ENCODE measurements at regions not wholly inside any gene's neighbourhood (a gene's known extent, or its start where the extent isn't known, plus 50 kb on each side); places are given as distances from the start of the nearest gene placed in this dataset.
"Not testable (repeated sequence)": the region's sequence is repeated elsewhere in the genome, so short reads cannot be mapped to it uniquely, and the experiment has no call there.

GRCh38 chr16:33643698-33644381, 184.4 kb downstream of the TP53TG3F start:
- in situ Hi-C loops (cut with MboI; ENCODE audit: low pct_ligation_motif_present in 1 of 4, low pct_unique_long_range_greater_than_20kb in 1 of 4, low sequenced_read_pairs in 3 of 4); H3K27ac ChIP-seq: not testable (repeated sequence)

DNA sequence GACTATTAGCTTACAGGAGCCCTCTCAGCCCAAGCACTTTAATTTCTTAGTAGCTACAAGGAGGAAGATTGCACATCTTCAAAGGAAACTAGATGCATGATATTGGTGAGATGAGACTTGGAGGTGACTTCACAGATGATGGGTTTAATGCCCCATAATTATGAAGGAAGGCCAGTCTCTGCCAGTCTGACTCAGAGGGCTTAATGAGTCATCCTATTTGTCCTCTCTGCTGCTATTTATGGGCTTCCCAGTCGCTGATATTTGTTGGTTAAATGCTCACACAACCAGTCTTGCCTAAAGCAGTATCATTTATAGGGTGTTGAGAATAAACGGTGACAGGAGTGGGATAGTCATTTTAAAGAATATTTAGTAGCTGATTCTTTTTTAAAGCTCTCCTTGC, 187.0 kb downstream of the TP53TG3F start:
- H3K9me3 ChIP-seq; H3K4me1 ChIP-seq; H3K4me3 ChIP-seq; in situ Hi-C loops (cut with MboI; ENCODE audit: low pct_ligation_motif_present in 1 of 4, low pct_unique_long_range_greater_than_20kb in 1 of 4, low sequenced_read_pairs in 3 of 4); H3K27me3 ChIP-seq; H3K27ac ChIP-seq; DNase-seq; H3K36me3 ChIP-seq; intact Hi-C loops (cut with DNase I; ENCODE audit: low total_unique reads): not testable (repeated sequence)
- WGBS, 2 donors (ENCODE audit: low coverage in 1 of 2): 49% methylated on average over 2 of the region's 2 CpGs; no CpG with 5 or more reads in 1 of the 2 donors

More at GRCh38 chr16:33643698-33644381, 184.4 kb downstream of the TP53TG3F start:
- H3K27me3 ChIP-seq; H3K4me1 ChIP-seq; DNase-seq; H3K36me3 ChIP-seq; H3K4me3 ChIP-seq; H3K9me3 ChIP-seq; intact Hi-C loops (cut with DNase I; ENCODE audit: low total_unique reads): not testable (repeated sequence)
- WGBS, 2 donors (ENCODE audit: low coverage in 1 of 2): 30 to 62% methylated on average over 3 to 5 of the region's 5 CpGs

- intact Hi-C loops (cut with DNase I; ENCODE audit: low total_unique reads); H3K9me3 ChIP-seq; in situ Hi-C loops (cut with MboI; ENCODE audit: low pct_ligation_motif_present in 1 of 4, low pct_unique_long_range_greater_than_20kb in 1 of 4, low sequenced_read_pairs in 3 of 4); H3K4me3 ChIP-seq; H3K4me1 ChIP-seq; H3K27me3 ChIP-seq; H3K36me3 ChIP-seq; H3K27ac ChIP-seq; DNase-seq: not testable (repeated sequence)
- WGBS, 2 donors (ENCODE audit: low coverage in 1 of 2): 77% methylated on average over 8 of the region's 9 CpGs; no CpG with 5 or more reads in 1 of the 2 donors
Measured at GRCh38 chr16:33655756-33656155, 196.3 kb downstream of the TP53TG3F start.

DNA sequence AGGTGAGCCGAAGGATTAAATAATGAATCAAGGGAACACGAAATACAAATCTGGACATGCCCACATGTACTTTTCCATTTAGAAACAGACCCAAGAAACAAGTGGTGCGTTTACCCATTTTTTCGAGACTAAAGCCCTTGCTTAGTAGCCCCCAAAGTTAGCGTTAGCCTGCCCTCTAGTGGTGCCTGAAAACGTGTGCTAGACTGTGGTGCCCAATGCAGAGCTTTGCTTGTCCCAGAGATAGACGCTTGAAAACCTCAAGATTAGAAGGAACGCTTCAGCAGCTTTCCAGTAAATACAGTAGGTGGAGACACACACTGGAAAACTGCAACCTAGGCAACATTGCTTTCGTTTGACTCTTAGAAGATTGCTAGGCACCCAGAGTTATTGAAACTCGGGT, 197.0 kb downstream of the TP53TG3F start:
- in situ Hi-C loops (cut with MboI; ENCODE audit: low pct_ligation_motif_present in 1 of 4, low pct_unique_long_range_greater_than_20kb in 1 of 4, low sequenced_read_pairs in 3 of 4); H3K4me3 ChIP-seq; H3K9me3 ChIP-seq; intact Hi-C loops (cut with DNase I; ENCODE audit: low total_unique reads); DNase-seq; H3K4me1 ChIP-seq; H3K36me3 ChIP-seq; H3K27ac ChIP-seq; H3K27me3 ChIP-seq: not testable (repeated sequence)
- no CpG with 5 or more reads among the region's 10 CpGs for WGBS, 2 donors (ENCODE audit: low coverage in 1 of 2)

DNA sequence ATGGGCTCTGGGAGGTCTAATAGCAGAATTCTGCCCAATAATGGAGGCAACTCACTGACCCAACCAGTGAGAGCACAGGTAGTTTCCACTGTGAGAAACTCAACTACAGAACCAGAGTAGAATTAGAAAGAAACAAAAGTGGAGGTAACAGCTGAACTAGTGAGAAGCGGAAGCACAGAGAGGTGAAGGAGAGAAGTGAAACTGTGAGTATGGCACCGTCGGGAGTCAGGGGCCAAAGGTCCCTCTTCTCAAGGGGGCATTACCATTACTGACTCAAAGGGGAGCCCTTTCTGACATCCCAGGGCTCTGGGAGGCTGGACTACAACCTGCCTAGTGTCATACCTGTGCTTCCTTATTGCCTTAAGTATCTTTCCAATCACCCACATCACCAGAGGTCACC, 198.3 kb downstream of the TP53TG3F start:
- H3K36me3 ChIP-seq; H3K27ac ChIP-seq; intact Hi-C loops (cut with DNase I; ENCODE audit: low total_unique reads); H3K27me3 ChIP-seq; H3K9me3 ChIP-seq; H3K4me1 ChIP-seq; DNase-seq; in situ Hi-C loops (cut with MboI; ENCODE audit: low pct_ligation_motif_present in 1 of 4, low pct_unique_long_range_greater_than_20kb in 1 of 4, low sequenced_read_pairs in 3 of 4); H3K4me3 ChIP-seq: not testable (repeated sequence)
- WGBS, 2 donors (ENCODE audit: low coverage in 1 of 2): no CpG with 5 or more reads among the region's 3 CpGs

GRCh38 chr16:33680791-33681190, 221.4 kb downstream of the TP53TG3F start:
- intact Hi-C loops (cut with DNase I; ENCODE audit: low total_unique reads); H3K27me3 ChIP-seq; H3K27ac ChIP-seq; DNase-seq; H3K4me1 ChIP-seq; in situ Hi-C loops (cut with MboI; ENCODE audit: low pct_ligation_motif_present in 1 of 4, low pct_unique_long_range_greater_than_20kb in 1 of 4, low sequenced_read_pairs in 3 of 4); H3K36me3 ChIP-seq; H3K4me3 ChIP-seq; H3K9me3 ChIP-seq: not testable (repeated sequence)
- 84 to 86% methylated on average over 1 to 14 of the region's 31 CpGs for WGBS, 2 donors (ENCODE audit: low coverage in 1 of 2)

- 76 to 83% methylated on average over 2 of the region's 2 CpGs for WGBS, 2 donors (ENCODE audit: low coverage in 1 of 2)
- not testable (repeated sequence) for H3K4me1 ChIP-seq, H3K4me3 ChIP-seq
Measured at GRCh38 chr16:33700320-33700719, 240.9 kb downstream of the TP53TG3F start.

GRCh38 chr16:33706845-33707590, 247.6 kb downstream of the TP53TG3F start:
- in situ Hi-C loops (cut with MboI; ENCODE audit: low pct_ligation_motif_present in 1 of 4, low pct_unique_long_range_greater_than_20kb in 1 of 4, low sequenced_read_pairs in 3 of 4); DNase-seq; H3K27me3 ChIP-seq; H3K4me3 ChIP-seq; H3K9me3 ChIP-seq; intact Hi-C loops (cut with DNase I; ENCODE audit: low total_unique reads); H3K36me3 ChIP-seq; H3K4me1 ChIP-seq; H3K27ac ChIP-seq: not testable (repeated sequence)
- 88% methylated on average over 46 of the region's 55 CpGs; no CpG with 5 or more reads in 1 of the 2 donors for WGBS, 2 donors (ENCODE audit: low coverage in 1 of 2)

More at GRCh38 chr16:33700320-33700719, 240.9 kb downstream of the TP53TG3F start:
- intact Hi-C loops (cut with DNase I; ENCODE audit: low total_unique reads); H3K27ac ChIP-seq; DNase-seq; H3K36me3 ChIP-seq; in situ Hi-C loops (cut with MboI; ENCODE audit: low pct_ligation_motif_present in 1 of 4, low pct_unique_long_range_greater_than_20kb in 1 of 4, low sequenced_read_pairs in 3 of 4); H3K9me3 ChIP-seq; H3K27me3 ChIP-seq: not testable (repeated sequence)

GRCh38 chr16:33707591-33707934, 248.2 kb downstream of the TP53TG3F start:
- H3K4me1 ChIP-seq; H3K27ac ChIP-seq; in situ Hi-C loops (cut with MboI; ENCODE audit: low pct_ligation_motif_present in 1 of 4, low pct_unique_long_range_greater_than_20kb in 1 of 4, low sequenced_read_pairs in 3 of 4); H3K4me3 ChIP-seq; DNase-seq; H3K9me3 ChIP-seq; H3K36me3 ChIP-seq; H3K27me3 ChIP-seq; intact Hi-C loops (cut with DNase I; ENCODE audit: low total_unique reads): not testable (repeated sequence)
- 83% methylated on average over 14 of the region's 14 CpGs; no CpG with 5 or more reads in 1 of the 2 donors for WGBS, 2 donors (ENCODE audit: low coverage in 1 of 2)

DNA sequence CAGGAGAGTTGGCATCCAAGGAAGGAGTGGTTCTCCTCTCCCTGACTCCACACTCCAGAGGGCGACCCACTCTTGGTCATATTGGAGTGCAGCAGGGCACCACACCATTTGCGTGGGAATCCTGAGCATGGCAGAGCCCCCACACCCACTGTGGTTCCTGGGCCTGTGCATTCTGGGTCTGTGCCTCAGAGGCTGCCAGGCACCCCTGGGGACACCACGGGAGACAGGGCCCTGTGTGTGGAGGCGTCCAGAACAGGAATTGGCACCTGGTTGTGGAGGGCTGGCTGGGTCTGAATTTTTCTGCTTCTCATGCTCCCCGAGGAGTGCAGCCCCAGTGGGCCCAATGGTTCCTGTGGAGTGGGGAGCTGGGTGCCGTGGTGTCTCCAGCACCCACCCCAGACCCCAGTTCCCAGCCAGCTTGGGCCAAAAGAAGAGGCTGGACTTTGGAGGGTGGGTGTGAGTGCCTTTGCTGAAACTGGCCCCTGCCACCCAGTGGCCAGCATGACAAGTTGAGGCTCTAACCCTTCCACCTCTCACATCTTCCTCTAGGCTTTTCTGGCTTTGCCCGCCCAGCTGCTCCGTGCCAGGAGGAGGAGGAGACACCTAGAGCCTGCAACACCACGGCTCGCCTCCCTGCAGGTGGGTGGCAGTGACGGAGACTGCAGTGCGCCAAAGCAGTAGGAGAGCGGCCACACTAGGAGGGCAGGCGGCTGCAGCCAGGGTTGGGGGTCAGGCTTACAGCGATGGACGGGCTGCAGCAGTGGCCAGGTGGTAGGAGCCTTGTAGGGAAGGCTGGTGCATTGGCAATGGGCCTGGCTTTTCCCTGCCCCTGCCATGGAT, 250.7 kb downstream of the TP53TG3F start:
- 85% methylated on average over 15 of the region's 16 CpGs; no CpG with 5 or more reads in 1 of the 2 donors for WGBS, 2 donors (ENCODE audit: low coverage in 1 of 2)
- in situ Hi-C loops (cut with MboI; ENCODE audit: low pct_ligation_motif_present in 1 of 4, low pct_unique_long_range_greater_than_20kb in 1 of 4, low sequenced_read_pairs in 3 of 4); H3K4me3 ChIP-seq; DNase-seq; H3K27ac ChIP-seq; H3K36me3 ChIP-seq; H3K27me3 ChIP-seq; intact Hi-C loops (cut with DNase I; ENCODE audit: low total_unique reads); H3K9me3 ChIP-seq; H3K4me1 ChIP-seq: not testable (repeated sequence)

Measured in transverse colon (tissue), 4 donors.